GM19240 (cell line): ENCODE measurements at regions not wholly inside any gene's neighbourhood (a gene's known extent, or its start where the extent isn't known, plus 50 kb on each side); places are given as distances from the start of the nearest gene placed in this dataset.
"Not testable (repeated sequence)": the region's sequence is repeated elsewhere in the genome, so short reads cannot be mapped to it uniquely, and the experiment has no call there.

Source experiments
- DNase-seq: peaks from one replicate; pipeline ENCODE4 v3.0.0; 2011; ENCODE audit warnings: low spot score; ENCODE audit not compliant: insufficient read length

- DNase-seq = no peak
Observed at GRCh38 chr11:38038777-38039176, 1440.7 kb upstream of the RAG2 start.

- no peak for DNase-seq
Observed at GRCh38 chr11:38019072-38019775, 1421.2 kb upstream of the RAG2 start.

- DNase-seq = no peak
Observed at GRCh38 chr11:38014405-38014804, 1416.4 kb upstream of the RAG2 start.

GRCh38 chr11:38013157-38013556 is 1415.1 kb upstream of the RAG2 start:
- DNase-seq = no peak

- DNase-seq = no peak
Observed at GRCh38 chr11:38011496-38011895, 1413.5 kb upstream of the RAG2 start.

- no peak for DNase-seq
Observed at GRCh38 chr11:38009932-38010331, 1411.9 kb upstream of the RAG2 start.

- DNase-seq = no peak
Observed at GRCh38 chr11:38006466-38006865, 1408.4 kb upstream of the RAG2 start.

- no peak for DNase-seq
Observed at GRCh38 chr11:38005597-38005996, 1407.6 kb upstream of the RAG2 start.

GRCh38 chr11:37999171-37999570 is 1401.1 kb upstream of the RAG2 start:
- no peak for DNase-seq

- no peak for DNase-seq
Observed at GRCh38 chr11:37995886-37996285, 1397.8 kb upstream of the RAG2 start.

- DNase-seq = no peak
Observed at GRCh38 chr11:37988031-37988430, 1390.0 kb upstream of the RAG2 start.

GRCh38 chr11:37984991-37985390 is 1387.0 kb upstream of the RAG2 start:
- DNase-seq = no peak

GRCh38 chr11:37978647-37979046 is 1380.6 kb upstream of the RAG2 start:
- no peak for DNase-seq

- no peak for DNase-seq
Observed at GRCh38 chr11:37973941-37974340, 1375.9 kb upstream of the RAG2 start.

GRCh38 chr11:37972691-37973090 is 1374.7 kb upstream of the RAG2 start:
- no peak for DNase-seq

- DNase-seq = not testable (repeated sequence)
Observed at GRCh38 chr11:37969336-37969735, 1371.3 kb upstream of the RAG2 start.

GRCh38 chr11:37968148-37968547 is 1370.1 kb upstream of the RAG2 start:
- no peak for DNase-seq

- no peak for DNase-seq
Observed at GRCh38 chr11:37967635-37968034, 1369.6 kb upstream of the RAG2 start.

GRCh38 chr11:37963440-37963839 is 1365.4 kb upstream of the RAG2 start:
- no peak for DNase-seq

- DNase-seq = no peak
Observed at GRCh38 chr11:37957717-37958116, 1359.7 kb upstream of the RAG2 start.

GRCh38 chr11:37951996-37952395 is 1354.0 kb upstream of the RAG2 start:
- DNase-seq = no peak

GRCh38 chr11:37948258-37948657 is 1350.2 kb upstream of the RAG2 start:
- DNase-seq = no peak

GRCh38 chr11:37947821-37948220 is 1349.8 kb upstream of the RAG2 start:
- no peak for DNase-seq
